Stimulated activated CD4-positive, alpha-beta T cell treated with anti-CD3 and anti-CD28 coated beads, Interleukin-4, amount 100 ng/mL, for 48 hours (primary cell): ENCODE measurements at regions not wholly inside any gene's neighbourhood (a gene's known extent, or its start where the extent isn't known, plus 50 kb on each side); places are given as distances from the start of the nearest gene placed in this dataset.
"Not testable (repeated sequence)": the region's sequence is repeated elsewhere in the genome, so short reads cannot be mapped to it uniquely, and the experiment has no call there.

ENCODE experiments used
- DNase-seq, 2 donors: peaks; one replicate each; pipeline ENCODE4 v3.0.0-alpha.2; 2020; ENCODE audit warnings: low read depth in 2 of 2

DNA sequence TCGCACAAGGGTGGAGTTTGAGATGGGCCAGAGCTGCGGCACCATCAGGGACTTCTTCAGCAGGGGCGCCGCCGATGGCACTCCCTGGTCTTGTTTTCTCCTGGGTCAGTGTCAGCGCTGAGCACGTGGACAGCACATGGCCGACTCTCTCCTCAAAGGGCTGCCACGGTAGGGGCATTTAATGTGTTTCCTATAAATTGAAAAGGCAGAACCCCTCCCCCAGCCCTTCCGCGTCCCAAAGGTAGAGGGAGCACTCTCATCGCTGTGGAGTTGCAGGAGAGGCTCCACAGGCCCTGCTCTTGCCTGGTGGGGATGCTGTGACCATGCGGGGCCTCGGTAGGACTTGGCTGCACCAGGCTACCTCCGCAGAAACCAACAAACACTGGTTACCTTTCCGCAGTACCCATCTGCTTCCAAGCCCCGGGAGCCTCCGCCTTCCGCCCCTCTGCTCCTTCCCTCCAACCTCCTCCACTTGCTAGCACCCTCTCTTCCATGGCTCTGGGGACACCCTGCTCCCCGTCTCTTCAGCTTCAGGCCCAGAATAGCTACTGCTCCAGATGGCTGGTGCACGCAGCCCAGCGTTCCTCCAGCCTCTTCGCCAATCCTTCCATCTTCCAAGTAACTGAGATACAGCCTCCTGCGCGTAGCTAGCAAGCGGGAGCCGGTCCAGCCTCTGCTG, 166.3 kb upstream of the ADCY1 start:
- DNase-seq = no peak

DNA sequence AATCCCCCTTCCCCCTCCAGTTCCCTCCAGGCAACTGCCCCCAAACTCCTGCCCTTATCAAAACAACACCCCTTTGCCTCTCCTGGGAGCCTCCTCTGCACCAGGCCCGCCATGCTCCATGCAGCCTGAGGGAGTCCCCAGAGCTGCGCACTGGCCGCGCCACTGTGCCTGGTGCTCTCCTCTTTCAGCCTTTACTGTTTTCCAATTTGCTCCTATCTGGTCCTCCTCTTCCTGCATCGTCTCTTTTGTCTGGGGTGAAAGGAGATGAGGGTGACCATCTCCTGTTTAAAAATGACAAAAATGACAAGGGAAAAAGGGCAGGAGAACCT, 165.8 kb upstream of the ADCY1 start:
- no peak for DNase-seq

DNA sequence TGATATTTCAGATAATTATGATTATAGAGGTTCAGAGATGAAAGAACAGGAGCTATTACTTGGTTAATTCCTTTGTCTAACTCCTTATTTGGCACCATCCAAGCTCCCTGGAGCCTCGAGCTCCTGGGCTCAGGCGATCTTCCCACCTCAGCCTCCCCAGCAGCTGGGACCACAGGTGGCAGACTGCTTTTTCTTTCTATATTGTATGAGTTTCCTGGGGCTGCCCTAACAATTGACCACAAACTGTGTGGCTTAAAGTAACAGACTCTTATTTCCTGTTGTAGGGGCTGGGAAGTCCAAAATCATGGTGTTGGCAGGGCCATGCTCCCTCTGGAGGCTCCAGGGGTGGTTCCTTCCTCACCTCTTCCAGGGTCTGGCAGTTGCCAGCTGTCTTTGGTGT, 163.3 kb upstream of the ADCY1 start:
- no peak for DNase-seq

DNA sequence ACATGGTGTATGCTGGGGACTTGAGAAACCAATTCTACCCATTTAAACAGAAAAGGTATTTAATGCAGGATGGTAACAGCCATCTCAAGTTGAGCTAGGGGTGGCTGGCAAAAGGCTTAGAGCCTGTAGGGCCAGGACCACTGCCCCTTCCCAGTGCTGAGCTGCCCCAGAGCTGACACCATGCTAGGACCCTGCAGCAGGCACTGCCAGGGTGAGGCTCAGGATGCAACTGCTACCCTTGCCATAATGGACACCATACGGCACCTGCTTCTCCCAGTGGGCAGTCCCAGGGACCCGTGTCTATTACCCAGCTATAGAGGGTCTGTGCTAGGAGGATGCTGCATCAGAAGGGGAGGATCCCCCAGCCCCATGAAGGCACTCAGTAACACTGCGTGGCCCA, 160.7 kb upstream of the ADCY1 start:
- no peak for DNase-seq

DNA sequence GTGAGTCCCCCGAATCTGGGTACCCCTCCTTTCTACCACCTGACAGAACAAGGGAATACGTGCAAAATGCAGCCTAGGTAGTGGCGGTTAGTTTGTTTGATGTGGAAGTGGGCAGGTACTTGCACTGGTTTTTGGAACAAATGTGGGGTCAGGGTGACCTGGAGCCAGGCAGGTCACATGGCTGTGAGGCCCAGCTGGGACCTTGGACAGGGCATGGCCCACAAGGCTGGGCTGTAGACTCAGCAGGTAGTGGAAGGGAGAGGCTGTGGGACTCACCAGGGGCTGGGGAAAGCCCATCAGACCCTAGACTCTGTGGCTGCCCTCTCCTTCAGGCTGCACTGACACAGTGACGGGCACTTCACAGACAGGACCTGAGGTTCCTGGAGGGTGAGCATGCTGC, 159.9 kb upstream of the ADCY1 start:
- DNase-seq = no peak

DNA sequence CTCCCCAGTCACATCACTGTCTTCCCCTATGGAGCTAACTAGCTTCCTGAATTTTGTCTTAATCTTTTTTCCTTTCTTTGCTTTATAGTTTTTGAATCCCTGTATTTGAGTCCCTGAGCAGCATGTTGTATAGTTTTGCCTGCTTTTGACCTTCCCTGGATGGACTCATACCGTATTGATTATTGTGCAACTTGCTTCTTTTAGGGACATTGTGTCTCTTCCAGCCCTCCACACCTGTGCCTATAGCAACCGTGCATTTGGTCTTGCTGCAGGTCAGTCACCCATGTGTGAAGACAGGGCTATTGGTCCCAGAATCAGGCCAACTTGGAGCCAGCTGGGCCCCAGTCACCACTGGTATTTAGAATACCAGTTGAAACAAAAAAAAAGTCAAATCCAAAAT, 158.9 kb upstream of the ADCY1 start:
- DNase-seq = no peak

DNA sequence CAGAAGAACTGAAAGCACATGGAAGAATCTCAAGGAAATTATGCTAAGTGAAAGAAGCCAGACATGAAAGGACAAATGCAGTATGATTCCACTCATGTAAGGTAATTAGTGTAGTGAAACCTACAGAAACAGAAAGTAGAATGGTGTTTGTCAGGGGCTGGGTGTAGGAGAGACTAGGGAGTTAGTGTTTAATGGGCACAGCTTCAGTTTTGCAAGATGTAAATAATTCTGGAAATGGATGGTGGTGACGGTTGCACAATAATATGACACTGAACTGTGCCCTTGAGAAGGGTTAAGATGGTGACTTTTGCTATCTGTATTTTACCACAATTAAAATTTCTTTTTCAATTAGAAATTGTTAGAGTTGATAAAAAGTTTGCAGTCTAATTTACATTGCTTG, 157.3 kb upstream of the ADCY1 start:
- no peak for DNase-seq

DNA sequence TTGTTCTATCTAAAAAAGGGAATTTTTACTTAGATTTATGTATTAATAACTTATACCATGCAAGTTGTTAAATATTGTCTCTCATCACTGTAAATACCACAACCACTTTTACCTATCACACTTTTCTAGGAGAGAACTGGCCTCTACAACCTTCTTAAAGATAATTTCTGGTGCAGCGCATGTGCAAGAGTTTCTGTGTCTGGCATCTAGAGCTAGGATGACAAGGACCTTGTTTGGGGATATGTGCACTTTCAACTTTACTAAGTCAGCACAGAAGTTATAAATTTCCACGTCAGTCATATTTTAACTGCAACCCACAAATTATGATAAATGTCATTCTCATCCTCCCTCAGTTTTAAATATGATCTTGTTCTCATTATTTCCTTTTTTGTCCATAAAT, 156.9 kb upstream of the ADCY1 start:
- no peak for DNase-seq

DNA sequence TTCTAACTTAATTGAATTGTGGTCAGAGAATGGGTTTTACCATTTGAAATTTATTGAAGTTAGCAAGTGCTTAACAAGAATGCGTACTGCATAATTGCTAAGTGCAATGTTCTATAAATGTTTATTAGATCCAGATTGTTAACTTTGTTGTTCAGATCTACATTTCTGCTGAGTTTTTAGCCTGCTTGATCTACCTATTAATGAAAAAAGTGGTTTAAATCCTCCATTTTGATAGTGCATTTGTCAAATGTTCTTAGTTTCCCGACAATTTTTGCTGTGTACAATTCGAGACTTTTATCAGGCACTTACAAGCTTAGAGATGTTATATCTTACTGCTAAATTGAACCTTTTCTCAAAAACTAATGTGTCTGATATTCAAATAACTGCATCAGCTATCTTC, 156.4 kb upstream of the ADCY1 start:
- DNase-seq = no peak

DNA sequence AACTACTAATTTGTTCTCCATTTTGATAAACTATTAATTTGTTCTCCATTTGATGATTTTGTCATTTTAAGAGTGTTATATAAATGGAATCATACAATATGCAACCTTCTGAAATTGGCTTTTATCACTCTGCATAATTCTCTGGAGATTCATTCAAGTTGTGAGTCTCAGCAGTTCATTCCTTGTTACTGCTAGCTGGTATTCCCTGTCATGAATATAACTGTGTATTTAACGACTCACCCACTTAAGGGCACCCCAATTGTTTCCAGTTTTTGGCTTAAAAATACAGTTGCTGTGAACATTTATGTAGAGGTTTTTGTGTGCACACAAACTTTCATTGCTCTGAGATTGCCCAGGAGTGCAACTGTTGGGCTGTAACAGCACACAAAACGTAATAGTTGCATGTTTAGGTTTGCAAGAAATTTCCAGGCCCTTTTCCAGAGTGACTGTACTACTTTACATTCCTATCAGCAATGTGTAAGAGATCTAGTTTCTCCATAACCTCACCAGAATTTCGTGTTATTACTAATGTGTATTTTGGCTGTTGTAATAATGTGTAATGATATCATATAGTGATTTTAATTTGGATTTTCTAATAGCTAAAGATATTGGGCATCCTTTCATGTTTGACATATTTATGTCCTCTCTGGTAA, 153.2 kb upstream of the ADCY1 start:
- no peak for DNase-seq

DNA sequence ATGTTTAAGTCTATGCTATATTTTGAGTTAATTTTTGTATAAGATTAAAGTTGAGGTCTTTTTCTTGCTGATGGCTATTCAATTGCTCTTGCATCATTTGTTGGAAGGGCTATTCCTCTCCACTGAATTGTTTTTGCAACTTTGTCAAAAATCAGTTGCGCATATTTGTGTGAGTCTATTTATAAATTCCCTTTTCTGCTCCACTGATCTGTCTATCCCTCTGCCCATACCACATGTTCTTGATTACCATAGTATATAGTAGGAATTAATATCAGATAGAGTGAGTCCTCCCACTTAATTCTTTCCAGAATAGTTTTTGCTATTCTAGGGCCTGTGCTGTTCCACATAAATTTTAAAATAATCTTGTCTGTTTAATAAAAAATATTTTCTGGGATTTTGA, 152.4 kb upstream of the ADCY1 start:
- DNase-seq = no peak

DNA sequence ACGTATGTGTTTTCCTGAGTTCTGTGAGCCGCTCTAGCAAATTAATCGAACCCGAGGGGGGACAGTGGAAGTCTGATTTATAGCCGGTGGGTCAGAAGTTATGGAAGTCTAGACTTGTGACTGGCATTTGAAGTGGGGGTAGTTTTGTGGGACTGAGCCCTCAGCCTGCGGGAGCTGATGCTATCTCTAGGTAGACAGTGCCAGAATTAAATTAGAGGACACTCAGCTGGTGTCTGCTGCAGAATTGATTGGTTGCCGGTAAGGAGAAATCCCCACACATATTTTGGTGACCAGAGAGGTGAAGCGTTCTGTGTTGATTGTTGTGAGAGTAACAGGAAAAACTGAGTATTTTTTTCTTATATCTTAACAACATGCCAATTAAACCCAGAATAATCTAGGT, 143.8 kb upstream of the ADCY1 start:
- no peak for DNase-seq

DNA sequence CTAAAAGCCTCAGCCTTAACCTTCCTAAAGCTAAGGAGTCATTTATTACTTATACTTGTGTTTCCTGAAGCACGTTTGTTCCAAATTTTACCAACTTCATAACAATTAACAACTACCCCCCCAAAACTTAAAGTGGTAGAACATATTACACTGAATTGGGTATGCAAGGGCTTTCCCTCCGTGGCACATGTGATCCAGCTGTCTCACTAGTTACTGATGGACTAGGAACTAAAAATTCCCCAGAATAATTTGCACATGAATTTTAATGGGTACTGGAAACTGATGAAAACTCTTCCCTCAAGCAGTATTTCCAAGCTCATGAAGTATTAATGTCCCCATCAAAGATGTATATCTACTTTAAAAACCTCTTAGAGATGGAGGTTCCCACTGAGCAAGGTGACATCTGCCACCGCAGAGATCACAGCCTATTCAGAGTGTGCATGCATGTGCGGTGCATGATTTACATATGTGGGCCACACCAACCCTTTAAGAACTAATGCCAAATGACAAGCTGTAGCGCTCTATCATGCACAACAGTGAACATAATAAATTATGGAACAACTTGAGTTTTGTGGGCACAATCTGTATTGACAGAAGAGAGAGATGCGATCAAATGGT, 139.9 kb upstream of the ADCY1 start:
- DNase-seq = no peak

DNA sequence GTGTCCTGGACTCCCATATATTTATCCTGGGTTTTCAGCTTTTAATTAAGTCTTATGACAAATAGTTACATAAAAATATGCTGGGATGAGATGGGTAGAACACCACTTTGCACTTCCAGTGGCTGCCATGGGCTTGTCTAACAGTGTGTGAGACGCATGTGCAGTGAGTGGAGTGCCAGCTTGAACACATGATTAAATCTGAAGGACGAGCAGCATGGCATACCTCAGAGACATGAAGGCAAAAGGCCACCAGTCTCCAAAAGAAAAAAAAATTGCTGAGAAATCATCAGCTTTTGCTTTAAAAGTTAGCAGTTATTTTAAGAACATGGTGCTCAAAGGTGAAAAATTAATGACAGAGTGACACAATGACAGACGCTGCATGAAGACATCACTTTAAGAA, 139.0 kb upstream of the ADCY1 start:
- DNase-seq = no peak

DNA sequence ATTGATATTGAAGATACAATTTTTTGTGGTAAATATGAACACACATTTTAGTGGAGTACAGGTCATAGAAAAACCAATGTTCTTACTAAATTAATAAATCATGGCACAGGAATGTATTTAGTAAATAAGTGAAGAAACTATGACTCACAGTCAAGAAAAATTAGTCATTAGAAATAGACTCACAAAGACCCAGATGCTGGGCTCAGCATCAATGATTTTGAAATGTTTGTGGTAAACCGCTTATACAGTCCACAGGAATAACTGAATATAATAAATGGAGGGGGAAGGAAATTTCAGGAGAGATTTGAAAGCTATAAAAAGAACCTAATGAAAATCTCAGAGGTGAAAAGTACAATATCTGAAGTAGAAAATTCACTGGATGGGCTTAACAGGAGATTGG, 138.3 kb upstream of the ADCY1 start:
- no peak for DNase-seq

DNA sequence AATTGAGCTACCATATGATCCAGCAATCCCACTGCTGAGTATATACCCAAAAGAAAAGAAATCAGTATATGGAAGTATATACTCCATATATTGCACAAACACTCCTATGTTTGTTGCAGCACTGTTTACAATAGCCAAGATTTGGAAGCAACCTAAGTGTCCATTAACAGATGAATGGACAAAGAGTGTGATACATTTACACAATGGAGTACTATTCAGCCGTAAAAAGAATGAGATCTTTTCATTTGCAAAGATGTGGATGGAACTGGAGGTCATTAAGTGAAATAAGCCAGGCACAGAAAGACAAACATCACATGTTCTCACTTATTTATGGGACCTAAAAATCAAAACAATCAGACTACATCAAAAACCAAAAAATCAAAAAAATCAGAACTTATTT, 133.4 kb upstream of the ADCY1 start:
- DNase-seq = not testable (repeated sequence)

DNA sequence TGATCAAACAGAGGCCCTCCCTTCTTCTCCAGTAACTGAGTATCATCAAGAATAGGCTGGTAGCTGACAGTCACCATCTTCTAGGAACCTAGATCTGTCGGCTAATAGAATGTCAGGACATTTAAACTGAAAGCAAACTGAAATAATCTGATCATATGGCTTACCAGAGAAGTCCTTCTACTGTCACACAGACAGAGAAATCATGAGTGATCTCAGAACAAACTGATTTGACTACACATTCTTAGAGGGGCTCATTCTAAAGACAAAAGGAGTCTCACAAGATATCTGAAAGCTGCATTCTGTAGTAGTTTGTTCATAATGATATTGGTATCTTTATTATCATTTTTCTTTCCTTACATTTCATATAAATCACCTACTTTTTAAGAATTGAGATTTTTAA, 130.9 kb upstream of the ADCY1 start:
- DNase-seq = no peak

DNA sequence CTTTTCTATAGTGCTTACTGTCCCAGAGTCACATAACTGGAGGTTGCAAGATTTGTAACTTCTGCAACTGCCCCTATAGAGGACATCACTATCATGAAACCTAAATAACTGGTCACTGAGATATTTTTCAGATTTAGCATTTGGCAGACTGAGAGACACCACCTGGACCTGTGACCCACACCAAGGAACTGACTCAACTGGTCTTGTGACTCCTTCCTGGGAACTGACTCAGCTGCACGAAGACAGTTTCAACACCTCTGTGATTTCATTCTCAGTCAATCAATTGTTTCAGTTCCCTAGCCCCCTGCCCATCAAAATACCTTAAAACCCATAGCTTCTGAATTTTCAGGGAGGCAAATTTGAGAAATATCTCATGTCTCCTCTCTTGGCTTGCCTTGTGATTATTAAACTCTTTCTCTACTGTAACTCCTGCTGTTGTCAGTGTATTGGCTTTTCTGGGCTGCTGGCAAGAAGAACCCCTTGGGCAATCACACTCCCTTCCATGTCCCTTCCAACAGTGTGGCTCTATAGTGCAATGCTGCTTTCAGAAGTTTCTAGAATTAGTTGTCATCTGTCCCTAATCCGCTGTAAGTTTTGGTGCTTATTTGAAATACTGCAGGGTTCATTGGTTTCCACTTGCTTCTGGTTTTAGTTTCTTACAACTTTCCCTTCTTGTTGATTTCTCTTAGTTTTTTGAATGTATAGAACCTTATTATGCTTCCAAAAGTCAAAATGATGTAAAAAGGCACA, 127.8 kb upstream of the ADCY1 start:
- DNase-seq = no peak

DNA sequence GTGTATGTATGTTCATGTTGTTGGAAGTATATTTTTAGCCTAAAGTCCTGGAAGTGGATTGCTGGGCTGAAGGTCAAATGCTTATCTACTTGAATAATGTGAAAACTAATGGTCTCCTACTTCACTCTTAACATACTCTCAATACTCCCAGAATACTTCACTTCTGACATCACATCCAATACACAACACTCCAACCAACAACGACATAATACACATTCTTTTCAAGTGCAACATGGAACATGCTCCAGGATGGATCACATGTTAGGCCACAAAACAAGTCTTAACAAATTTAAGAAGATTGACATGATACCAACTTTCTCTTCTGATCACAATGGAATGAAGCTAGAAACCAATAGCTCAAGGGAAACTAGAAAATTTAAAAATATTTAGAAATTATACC, 126.9 kb upstream of the ADCY1 start:
- no peak for DNase-seq

DNA sequence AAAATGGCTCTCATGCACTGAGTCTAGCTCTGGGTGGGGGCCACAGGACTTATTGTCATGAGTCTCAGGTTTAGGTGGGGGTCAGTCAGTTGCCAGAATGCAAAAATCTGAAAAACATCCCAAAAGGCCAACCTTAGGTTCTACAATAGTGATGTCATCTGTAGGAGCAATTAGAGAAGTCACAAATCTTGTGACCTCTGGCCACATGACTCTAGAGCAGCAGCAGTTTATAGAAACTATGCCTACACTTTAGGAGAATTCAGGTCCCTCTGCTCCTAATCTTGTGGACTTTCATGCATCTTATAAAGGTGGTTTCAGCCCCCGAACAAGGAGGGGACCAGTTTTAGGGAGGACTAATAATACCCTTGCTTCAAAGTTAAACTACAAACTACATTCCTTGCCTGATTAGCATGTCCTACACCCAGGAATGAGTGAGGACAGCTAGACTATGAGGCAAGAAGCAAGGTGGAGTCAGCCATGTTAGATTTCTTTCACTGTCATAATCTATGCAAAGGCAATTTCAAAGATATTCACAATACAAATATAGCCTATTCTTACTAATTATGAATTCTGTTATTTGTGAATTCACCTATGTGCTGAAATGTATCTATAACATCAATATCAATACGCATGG, 123.5 kb upstream of the ADCY1 start:
- no peak for DNase-seq

DNA sequence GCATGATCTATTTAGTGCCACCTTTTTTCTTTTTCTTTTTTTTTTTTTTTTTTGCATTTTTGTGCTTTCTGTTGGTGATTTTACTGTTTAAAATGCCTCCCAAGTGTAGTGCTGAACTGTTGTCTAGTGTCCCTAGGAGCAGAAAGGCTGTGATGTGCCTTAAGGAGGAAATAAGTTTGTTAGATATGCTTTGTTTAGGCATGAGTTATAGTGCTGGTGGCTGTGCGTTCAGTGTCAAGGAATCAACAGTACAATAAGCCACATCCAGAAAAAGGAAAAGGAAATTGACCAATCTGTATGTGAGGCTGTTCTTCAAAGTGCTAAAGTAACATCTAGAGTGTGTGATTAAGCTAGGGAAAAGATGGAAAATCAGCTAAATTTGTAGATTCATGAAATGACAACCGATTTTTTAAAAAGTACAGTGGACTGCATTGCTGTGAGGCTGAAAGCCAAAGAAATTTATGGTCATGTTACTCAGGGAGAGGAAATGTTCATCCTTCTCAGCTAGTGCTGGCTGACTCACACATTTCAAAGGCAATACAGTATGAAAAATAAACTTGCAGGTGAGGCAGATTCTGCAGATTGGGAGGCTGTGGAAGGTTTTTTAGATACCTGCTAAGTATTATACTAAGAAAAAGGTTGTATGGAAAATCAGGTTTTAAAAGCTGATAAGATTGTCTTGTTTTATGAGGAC, 122.7 kb upstream of the ADCY1 start:
- DNase-seq = no peak

DNA sequence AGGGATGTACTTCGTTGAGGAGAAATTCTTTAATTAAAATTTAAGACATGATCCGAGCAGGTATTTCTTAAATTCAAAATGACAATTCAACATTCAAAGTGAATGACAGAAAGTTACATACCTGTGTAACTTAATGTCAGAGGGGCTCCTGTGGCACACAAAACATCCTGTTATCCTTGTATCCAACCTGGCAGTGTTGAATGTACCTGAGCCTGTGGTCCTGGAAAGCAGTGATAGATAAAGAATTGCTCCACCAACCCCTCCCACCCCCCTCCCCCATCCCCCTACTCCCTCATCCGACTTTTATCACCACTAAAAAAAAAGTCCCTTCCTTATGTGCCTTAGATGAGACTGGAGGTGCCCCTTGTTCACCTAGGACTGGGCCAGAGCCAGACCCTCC, 119.4 kb upstream of the ADCY1 start:
- no peak for DNase-seq
